HG02759 (cell line): ENCODE measurements at regions not wholly inside any gene's neighbourhood (a gene's known extent, or its start where the extent isn't known, plus 50 kb on each side); places are given as distances from the start of the nearest gene placed in this dataset.

Experiments
- ATAC-seq: cut with Tn5 transposase; IDR thresholded peaks from one replicate; pipeline ENCODE4 v1.9.1; 2021; ENCODE audit warnings: mild to moderate bottlenecking, moderate library complexity; ENCODE audit not compliant: unreplicated experiment

DNA sequence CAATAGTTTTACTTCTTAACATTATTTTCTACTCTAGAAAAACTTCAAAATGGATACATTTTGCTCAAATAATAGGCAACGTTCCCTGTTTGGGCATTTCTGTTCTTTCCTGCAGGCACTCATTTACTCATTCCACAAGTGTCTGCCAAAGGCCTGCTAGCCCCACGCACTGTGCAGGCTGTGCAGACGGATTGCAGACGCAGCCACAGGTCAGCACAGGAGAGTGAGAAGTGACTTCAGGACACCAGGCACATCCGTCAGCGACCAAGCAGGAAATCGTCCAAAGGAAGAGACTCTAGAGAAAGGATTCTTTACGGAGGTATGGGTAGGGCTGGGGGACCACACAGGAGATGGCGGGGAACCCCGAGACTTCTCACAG is 103.0 kb upstream of the AGAP1 start:
- no peak for ATAC-seq

DNA sequence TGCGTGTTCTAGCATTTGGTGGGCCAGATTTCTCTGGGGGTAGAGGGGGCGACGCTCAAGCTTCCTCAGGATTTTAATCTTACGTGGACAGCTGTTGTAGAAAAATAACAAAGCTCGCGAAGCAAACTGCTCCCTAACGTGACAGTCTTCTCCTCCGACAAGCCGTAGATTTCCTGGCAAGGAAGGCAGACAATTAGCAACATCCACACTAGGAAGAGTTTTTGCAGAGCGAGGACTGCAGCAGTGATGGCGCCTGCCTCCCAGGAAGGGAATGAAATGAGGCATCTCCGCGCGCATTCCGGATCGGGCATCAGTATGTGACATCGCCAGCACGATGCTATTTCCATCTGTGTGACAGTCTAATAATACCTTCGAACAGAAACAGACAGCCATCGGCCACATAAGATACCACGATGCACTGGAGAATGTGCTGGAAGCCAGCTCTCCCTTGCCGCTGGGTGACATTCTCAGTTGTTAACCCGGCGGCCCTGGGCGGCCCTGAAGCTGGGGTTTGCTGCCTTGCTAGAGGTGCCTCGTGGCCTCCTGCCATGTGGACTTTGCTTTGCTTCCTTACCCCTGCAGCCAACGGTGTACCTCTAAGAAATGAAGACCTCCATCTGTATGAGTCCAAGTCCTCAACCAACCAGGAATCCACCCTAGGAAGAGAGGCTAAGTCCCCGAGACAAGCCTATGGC is 101.8 kb upstream of the AGAP1 start:
- no peak for ATAC-seq

DNA sequence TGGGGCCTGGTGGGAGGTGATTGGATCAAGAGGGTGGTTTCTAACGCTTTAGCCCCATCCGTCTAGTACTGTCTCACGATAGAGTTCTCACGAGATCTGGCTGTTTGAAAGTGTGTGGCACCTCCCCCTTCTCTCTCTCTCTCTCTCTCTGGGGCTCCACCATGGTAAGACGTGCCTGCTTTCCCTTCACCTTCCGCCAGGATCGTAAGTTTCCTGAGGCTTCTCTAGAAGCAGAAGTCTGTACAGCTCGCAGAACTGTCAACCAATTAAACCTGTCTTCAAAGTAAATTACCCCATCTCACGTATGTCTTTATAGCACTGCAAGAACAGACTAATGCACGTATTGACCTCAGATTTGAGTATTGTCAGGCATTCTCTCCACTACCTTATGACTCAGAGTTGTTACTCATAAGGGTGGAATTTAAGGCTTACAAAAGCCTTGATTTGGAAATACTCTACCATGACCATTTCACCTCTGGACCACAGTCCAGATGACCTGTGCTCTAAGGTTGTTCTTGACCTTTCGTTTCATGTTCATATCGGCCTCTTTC is 99.5 kb upstream of the AGAP1 start:
- no peak for ATAC-seq

DNA sequence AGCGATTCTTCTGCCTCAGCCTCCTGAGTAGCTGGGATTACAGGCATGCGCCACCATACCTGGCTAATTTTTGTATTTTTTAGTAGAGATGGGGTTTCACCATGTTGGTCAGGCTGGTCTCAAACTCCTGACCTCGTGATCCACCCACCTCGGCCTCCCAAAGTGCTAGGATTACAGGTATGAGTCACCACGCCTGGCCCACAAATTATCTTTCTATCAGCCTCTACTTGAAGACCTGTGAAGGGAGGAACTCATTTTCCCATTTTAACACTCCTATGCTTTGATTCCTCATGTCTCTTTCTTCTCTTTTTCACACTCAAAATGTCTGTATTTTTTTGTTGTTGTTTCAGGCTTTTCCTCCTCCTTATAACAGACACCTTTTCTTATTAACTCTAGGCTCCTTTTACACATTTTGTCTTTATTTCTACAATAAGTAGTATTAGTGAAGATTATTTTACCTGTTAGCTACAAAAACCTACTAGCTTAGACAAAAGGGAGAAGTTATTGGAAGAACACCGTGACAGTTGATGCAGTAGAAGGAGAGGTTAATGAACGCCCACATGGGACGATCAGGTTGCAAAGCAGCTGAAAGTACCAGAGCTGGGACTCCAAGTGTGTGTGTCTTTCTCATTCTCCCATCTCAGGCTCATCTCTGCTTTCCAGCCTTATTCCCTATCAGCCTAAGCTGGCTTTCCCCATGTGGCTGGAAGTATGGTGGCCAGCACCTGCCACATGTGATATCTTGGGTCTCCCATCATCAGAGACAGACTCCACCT is 97.6 kb upstream of the AGAP1 start:
- ATAC-seq, result no peak

DNA sequence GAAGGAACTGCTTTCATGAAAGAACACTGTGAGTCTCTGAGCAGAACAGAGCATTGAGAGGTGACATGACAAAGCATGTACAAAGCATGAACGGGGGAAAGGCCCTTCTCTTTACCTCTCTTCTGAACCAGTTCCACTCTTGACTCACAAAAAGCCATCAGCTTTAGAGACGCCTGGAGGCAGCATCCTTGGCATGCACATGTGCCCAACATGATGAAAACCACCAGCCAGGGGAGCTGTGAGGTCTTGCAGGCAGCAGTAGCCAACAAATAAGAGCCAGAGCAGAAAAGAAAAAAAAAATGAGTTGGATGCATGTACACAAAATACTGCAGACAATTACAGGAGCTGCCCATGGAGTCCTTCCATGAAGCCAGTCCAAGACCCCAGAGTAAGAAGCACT is 95.5 kb upstream of the AGAP1 start:
- no peak for ATAC-seq

DNA sequence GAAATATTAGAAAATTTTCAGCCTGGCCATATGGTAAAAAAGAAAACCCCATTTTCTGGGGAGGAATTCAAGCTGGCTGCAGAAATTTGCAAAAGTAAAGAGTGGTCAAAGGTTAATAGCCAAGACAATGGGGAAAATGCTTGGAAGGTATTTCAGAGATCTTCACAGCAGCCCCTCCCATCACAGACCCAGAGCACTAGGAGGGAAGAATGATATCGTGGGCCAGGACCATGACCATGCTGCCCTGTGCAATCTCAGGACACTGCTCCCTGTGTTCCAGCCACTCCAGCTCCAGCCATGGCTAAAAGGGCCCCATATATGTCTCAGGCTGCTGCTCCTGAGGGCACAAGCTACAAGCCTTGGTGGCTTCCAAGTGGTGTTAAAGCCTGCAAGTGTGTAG is 93.9 kb upstream of the AGAP1 start:
- ATAC-seq, result no peak

DNA sequence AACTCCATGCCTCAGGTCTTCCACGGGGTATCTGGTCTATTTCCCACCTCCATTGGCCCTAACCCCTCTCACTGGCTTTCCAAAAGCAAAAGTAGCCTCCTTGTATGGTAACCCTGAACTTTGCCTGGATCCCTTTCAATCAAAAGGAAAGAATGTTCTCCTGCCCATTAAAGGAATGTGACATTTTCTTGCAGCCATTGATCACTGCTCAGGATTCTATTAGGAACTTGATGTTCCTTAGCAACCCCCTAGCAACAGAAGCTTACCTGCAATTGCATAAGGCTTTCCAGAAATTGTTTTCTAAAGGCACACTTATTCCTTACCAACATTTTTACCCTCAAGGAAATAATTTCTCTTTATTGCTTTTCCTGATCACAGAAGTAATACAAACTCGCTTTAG is 91.4 kb upstream of the AGAP1 start:
- ATAC-seq, result no peak

DNA sequence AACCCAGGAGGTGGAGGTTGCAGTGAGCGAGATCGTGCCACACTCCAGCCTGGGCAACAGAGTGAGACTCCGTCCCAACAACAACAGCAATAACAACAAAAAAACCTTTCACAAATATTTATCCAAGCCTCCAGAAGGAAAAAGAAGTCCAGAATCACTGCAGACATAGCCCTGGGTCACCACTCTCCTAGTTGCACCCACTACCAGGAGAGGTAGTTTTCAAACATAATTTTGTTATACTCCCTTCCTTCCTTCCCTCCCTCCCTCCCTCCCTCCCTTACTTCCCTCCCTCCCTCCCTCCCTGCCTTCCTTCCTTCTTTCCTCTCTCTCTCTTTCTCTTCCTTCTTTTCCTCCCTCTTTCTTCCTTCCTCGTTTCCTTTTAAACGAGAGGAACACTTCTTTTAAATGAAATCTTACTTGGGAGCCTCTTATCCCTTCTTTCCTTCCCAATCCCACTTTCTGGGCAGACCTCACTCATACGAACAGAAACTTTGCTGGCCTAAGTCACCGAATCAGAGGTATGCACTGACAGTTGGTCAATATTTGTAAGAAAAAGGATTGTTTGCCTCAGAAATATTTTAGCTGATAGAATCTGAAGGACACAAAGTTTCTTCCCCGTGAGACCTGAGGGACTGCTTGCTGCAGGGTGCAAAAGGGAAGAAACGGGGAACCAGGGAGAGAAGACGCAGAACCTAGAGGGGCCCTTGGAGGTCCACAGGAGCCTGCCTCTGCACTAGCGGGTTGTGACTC is 88.1 kb upstream of the AGAP1 start:
- no peak for ATAC-seq

DNA sequence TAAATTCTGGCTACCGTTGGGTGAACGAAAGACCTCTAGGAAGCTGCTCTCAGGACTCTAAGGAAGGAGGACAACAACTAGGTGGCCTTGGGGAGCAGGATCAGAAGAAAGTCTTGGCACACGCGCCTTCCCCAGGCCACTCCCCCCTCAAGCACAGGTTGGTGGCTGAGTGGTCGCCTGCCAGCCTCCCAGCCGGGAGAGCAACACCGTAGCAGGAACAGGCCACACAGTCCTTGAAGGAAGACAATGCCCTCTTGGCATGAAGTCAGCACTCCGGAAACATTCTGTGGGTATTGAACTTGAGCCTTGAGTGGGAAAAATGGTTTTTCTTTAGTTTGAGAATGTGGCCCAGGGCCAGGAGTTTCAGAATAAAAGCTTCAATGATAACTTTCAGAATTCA is 87.4 kb upstream of the AGAP1 start:
- ATAC-seq, result no peak

DNA sequence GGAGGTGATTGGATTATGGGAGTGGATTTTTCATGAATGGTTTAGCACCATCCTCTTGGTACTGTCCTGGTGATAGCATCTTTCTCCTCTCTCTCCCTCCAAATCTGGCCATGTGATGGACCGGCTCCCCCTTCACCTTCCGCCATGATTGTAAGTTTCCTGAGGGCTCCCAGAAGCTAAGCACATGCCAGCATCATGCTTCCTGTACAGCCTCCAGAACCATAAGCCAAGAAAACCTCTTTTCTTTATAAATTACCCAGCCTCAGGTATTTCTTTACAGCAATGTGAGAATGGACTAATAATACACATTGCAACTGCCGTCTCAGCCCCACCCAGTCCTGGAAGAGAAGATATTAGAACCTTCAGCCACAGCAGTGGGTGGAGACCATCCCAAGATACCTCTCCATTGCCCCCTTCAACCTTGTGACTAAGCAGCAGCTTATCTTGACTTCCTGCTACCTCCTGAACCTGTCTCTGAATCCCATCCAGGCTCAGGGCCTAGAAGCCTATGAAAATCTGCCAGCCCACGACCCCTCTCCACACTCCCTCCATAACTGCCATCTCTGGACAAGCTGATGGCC is 81.8 kb upstream of the AGAP1 start:
- no peak for ATAC-seq

DNA sequence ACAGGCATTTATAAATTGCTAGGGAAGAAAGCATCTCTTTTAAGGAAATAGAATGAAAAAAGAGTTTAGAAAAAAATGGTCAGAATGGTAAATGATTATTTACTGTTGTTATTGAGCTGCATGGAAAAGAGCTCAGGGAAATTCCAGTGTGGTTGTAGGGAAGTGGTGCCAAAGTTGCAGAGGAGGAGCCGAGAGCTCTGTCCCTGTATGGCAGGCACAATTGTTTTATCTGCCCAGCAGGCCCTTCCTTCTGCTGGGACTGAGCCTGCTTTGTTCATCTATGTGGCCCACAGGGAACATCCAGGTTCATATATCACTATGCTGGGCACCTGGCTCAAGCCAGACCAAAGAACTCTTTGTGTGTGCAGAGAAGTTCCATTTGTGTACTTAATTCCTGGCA is 80.8 kb upstream of the AGAP1 start:
- ATAC-seq, result no peak

DNA sequence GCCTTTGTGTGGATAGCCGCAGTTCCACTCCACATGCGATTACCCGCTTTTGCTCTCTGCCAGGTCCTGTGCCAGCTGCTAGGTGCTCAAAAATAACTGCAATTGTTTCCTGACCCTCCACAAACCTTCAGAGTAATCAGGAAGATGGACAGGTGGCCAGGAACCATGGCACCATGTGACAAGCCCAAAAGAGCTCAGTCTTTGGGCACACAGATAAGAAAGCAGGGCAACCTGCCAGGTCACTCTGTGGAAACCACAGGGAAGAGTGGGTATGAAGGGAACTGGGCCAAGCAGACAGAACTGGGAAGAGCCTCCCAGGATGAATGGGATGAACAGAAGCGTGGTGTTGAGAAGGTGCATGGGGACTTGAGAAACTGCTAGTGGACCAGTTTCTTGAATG is 79.4 kb upstream of the AGAP1 start:
- ATAC-seq, result no peak

DNA sequence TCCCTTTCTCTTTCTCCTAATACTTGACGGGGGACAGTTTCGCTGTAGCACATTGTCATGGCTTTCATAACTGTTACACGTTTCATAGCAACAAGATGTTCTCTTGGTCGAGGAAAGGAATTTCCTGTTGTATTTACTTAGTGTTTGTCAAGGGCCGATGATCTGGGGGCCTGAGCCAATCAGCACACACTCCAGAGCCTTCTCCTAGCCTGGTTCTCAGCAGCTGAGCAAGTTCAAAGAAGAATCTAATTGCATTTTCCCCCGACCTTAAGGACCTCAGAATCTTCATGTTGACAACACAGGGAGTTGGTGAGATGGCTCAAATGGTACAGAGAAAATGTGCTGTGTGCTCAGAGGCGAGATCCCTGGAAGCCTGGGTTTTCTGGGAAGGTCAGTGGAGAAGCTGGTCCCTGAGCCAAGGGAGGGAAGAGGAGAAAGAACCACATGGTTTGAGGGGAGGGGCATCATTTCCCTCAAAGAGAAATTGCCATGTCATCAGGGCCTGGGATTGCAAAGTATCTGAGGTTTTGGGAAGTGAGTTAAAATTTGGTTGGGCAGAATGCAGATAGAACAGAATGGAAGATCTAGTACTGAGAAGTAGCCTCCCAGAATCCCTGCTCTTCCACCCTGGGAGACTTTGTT is 76.9 kb upstream of the AGAP1 start:
- no peak for ATAC-seq

DNA sequence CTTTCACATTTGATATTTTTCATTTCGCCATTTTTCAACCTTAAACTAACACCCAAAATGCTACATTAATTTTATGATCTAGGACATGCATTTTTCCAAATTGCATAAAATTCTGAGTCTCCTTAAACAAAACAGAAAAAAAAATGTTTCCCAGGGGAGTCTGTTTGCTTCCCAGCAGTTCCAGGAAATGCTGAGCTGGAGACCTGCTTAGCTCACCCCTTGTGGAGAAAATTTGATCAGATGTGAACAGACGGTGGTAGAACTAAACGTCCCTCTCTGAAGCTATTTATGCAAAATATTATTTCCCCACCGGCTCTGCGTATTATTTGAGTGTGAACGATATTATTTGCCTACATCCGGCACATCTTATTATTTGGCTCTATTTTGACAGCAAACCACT is 74.9 kb upstream of the AGAP1 start:
- no peak for ATAC-seq

DNA sequence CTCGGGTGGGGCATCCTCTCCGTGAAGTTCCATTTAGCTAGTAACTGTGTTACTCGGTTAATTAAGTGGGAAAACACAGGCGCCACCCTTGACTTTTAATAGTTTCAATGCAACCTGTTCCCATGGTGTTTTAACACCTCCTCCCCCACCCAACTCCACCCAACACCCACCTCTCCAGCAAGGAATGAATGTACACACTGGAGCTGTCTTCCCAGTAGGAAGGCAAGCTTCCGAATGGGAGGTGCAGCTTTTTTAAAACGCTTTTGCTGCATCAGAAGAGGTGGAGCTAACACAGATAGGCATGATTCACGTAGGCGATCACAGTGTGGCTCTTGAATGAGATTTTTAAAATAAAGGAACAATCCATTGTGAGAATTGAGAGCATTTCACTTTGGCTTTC is 73.8 kb upstream of the AGAP1 start:
- no peak for ATAC-seq

DNA sequence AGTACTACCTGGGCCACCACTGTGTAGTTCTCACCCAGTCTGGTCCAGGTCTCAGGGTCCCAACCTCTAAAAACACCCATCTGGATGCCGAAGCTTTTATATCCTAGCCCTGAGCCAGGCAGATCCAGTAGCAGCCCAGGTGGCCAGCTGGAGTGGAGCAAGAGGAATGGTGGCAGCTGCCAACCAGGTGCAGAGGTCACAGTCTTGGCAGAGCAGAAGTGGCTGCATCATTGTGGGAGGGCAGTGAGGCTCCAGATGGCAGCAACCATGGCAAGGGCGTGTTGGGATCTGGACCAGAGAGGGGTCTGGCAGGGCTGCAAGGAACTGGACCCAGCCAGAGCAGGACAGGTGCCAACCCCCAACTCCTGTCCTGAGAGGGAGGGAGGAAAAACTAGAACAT is 72.2 kb upstream of the AGAP1 start:
- ATAC-seq, result no peak

DNA sequence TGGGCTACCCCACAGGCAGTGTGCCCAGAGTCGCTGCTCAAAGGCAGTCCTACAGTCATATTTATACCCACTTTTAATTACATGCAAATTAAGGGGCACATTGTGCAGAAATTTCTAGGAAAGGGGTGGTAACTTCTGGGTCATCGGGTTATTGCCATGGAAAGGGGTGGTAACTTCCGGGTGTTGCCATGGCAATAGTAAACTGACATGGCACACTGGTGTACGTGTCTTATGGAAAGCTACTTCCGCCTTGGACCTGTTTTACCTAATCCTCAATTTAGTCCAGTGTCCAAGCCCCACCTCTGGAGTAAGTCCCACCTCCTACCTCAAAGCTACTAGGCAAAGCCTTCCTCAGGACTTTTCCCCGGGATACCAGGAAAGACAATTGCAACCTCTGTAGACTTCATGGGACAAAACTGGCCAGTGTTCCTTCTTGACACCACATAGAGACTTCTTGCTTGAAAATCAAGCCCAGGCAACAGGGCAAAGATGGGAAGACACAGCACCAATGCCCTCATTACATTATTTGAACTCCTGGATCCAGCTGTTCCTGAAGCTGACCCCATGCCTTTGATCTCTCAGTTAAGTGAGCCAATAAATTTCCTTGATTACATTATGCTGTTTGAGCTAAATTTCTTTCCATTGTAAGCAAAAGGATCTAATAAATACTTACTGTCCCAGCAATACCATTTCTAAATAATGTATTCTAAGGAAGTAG is 63.3 kb upstream of the AGAP1 start:
- no peak for ATAC-seq

DNA sequence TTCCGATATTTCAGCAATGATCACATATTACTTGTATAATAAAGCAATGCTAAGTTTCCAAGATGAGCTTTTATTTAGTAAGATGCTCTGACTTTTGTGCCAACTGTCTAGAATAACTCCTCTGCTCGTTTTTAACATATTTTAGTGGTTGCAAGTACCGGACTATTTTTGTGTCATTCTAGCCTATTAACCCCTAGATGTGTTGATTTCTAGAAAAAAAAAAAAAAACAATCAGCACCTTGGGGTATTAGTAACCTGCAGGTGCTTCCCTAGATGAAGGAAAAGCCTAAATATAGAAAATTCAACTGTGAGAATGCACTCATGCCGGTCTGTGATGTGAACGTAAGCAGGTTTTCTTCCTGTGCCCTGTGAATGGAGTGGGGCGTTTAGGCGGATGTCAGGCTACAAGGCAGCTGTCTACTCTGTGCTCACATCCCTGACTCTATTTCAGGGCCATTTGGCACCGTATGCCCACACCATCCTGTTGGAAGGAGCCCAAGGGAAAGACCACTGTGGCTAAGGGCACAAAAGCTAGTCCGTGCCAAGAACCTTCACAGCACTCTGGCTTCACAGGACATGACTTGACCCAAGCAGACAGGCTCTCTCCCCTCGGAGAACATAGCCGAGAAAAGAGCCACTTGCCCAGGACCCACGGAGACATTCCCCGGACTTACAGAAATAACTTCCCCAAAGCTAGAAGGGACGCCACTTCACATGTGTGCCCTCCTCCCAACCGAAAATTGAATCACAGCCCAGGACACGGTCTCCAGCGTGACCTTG is 60.9 kb upstream of the AGAP1 start:
- no peak for ATAC-seq

DNA sequence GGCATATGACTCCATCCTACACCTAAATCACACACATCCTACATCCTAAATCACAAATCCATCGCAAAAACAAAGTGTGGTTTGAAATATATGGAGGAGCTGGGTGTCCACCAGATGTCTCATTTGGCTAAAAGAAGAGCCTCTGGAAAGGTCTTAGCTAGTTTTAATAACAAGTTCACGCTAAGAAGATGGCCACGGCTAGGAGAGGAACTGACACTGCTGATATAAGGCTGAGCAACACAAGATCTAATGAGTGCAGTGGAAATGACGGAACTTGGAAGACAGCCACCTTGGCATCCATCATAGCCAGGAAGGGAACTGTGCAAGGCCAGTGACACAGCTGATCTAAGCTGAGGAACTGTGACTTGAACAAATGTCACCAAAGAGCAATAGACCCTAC is 60.0 kb upstream of the AGAP1 start:
- ATAC-seq, result no peak
